ENCODE measurements at regions not wholly inside any gene's neighbourhood (a gene's known extent, or its start where the extent isn't known, plus 50 kb on each side); places are given as distances from the start of the nearest gene placed in this dataset.
A peak's percentile ranks its signal among the peaks of the same experiment; 100 is the strongest.

DNA sequence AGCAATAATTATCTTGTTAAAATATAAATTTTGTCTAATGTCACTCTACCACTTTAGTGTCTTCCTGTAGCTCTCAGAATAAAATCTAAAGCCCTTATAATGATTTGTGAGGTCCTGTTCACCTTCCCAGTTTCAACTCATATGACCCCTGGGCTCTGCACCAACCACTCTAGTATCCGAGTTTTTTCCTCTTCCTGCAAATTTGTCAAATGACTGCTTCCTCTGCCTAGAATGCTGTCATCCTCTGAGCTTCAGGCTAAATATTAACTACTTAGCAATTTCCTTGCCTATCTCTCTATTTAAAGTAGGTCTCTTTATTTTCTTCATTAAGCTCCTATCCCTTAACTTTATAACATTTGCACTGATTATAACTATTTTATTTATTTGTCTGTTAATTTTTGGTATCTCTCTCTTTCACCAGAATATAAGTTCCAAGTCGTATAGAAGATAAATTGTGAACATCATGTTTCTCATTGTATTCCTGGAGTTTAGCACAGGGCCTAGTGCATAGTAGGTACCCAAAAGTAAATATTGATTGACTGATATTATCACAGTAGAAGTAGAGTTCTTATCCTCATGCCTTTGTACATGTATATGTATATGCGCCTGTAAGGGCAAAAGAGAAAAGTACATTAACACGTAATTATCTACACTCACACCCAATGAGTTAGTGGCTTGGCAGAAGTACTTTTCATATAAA, 196.0 kb downstream of the BCAT1 start (continued):
- TF ChIP-seq, protein P1, sequence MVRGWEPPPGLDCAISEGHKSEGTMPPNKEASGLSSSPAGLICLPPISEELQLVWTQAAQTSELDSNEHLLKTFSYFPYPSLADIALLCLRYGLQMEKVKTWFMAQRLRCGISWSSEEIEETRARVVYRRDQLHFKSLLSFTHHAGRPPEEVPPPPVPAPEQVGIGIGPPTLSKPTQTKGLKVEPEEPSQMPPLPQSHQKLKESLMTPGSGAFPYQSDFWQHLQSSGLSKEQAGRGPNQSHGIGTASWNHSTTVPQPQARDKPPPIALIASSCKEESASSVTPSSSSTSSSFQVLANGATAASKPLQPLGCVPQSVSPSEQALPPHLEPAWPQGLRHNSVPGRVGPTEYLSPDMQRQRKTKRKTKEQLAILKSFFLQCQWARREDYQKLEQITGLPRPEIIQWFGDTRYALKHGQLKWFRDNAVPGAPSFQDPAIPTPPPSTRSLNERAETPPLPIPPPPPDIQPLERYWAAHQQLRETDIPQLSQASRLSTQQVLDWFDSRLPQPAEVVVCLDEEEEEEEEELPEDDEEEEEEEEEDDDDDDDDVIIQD (CRISPR knock-in tag; IDR thresholded peaks at IDR 0.05; ENCODE audit: low read depth): peak; percentile 92; the same call in 1 of the 2 replicates
- TF ChIP-seq MIXL1 (CRISPR knock-in tag; IDR thresholded peaks at IDR 0.05) (no peak), ZNF816 (CRISPR knock-in tag; IDR thresholded peaks at IDR 0.05; ENCODE audit: borderline replicate concordance) (no peak), KMT2B (CRISPR knock-in tag; IDR thresholded peaks at IDR 0.05) (no peak), JUND (CRISPR knock-in tag; IDR thresholded peaks at IDR 0.05) (no peak), ZNF496 (CRISPR knock-in tag; IDR thresholded peaks at IDR 0.05; ENCODE audit: insufficient replicate concordance) (no peak), ZFP36 (IDR thresholded peaks at IDR 0.05; ENCODE audit: borderline replicate concordance, low read depth, low read length, partially characterized antibody) (no peak), ZNF3 (CRISPR knock-in tag; IDR thresholded peaks at IDR 0.05) (no peak), ZSCAN22 (CRISPR knock-in tag; IDR thresholded peaks at IDR 0.05) (no peak), ZEB1 (IDR thresholded peaks at IDR 0.05; ENCODE audit: insufficient replicate concordance, low read depth) (no peak), ZBTB3 (CRISPR knock-in tag; IDR thresholded peaks at IDR 0.05; ENCODE audit: borderline replicate concordance, low read depth) (no peak), ZNF337 (CRISPR knock-in tag; IDR thresholded peaks at IDR 0.05; ENCODE audit: borderline replicate concordance, low read depth) (no peak), ZNF350 (CRISPR knock-in tag; IDR thresholded peaks at IDR 0.05; ENCODE audit: borderline replicate concordance, low read depth) (no peak), SOX5 (CRISPR knock-in tag; IDR thresholded peaks at IDR 0.05; ENCODE audit: borderline replicate concordance) (peak; percentile 6; the same call in 1 of the 2 replicates), ZNF567 (CRISPR knock-in tag; IDR thresholded peaks at IDR 0.05; ENCODE audit: borderline replicate concordance) (no peak), ZNF205 (CRISPR knock-in tag; IDR thresholded peaks at IDR 0.05) (no peak), ZNF354B (CRISPR knock-in tag; IDR thresholded peaks at IDR 0.05) (no peak), BCL6 (CRISPR knock-in tag; IDR thresholded peaks at IDR 0.05) (peak; percentile 70), SMARCC2 (IDR thresholded peaks at IDR 0.05) (no peak), YEATS2 (CRISPR knock-in tag; IDR thresholded peaks at IDR 0.05; ENCODE audit: borderline replicate concordance) (0 out of 2 replicates have a peak, but pooled peaks have one; percentile 17), FOSL2 (CRISPR knock-in tag; IDR thresholded peaks at IDR 0.05) (no peak), ZNF776 (CRISPR knock-in tag; IDR thresholded peaks at IDR 0.05) (no peak), ZC3H13 (CRISPR knock-in tag; IDR thresholded peaks at IDR 0.05) (no peak), MAX (IDR thresholded peaks at IDR 0.05) (no peak), POLR2AphosphoS5 (IDR thresholded peaks at IDR 0.05; ENCODE audit: low read depth, low read length) (no peak), ZMYM3 (CRISPR knock-in tag; IDR thresholded peaks at IDR 0.05) (no peak), ONECUT2 (CRISPR knock-in tag; IDR thresholded peaks at IDR 0.05) (no peak), FLYWCH1 (CRISPR knock-in tag; IDR thresholded peaks at IDR 0.05) (no peak), MTA3 (CRISPR knock-in tag; IDR thresholded peaks at IDR 0.05) (no peak)
- TF ChIP-seq, protein P2, sequence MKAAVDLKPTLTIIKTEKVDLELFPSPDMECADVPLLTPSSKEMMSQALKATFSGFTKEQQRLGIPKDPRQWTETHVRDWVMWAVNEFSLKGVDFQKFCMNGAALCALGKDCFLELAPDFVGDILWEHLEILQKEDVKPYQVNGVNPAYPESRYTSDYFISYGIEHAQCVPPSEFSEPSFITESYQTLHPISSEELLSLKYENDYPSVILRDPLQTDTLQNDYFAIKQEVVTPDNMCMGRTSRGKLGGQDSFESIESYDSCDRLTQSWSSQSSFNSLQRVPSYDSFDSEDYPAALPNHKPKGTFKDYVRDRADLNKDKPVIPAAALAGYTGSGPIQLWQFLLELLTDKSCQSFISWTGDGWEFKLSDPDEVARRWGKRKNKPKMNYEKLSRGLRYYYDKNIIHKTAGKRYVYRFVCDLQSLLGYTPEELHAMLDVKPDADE (CRISPR knock-in tag; IDR thresholded peaks at IDR 0.05): no peak
- TF ChIP-seq, protein P3, sequence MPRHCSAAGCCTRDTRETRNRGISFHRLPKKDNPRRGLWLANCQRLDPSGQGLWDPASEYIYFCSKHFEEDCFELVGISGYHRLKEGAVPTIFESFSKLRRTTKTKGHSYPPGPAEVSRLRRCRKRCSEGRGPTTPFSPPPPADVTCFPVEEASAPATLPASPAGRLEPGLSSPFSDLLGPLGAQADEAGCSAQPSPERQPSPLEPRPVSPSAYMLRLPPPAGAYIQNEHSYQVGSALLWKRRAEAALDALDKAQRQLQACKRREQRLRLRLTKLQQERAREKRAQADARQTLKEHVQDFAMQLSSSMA (CRISPR knock-in tag; IDR thresholded peaks at IDR 0.05): no peak

All from HepG2 (cell line).